NCI-H510A treated with DMSO at 0.1 percent for 48 hours (cell line): ENCODE measurements at regions not wholly inside any gene's neighbourhood (a gene's known extent, or its start where the extent isn't known, plus 50 kb on each side); places are given as distances from the start of the nearest gene placed in this dataset.
A peak's percentile ranks its signal among the peaks of the same experiment; 100 is the strongest.
"Not testable (repeated sequence)": the region's sequence is repeated elsewhere in the genome, so short reads cannot be mapped to it uniquely, and the experiment has no call there.

Experiments
- DNase-seq: peaks from one replicate; lab custom pipeline; 2025; lab: John Stamatoyannopoulos, UW

- no peak for DNase-seq
These were observed 162.4 kb downstream of the BRMS1L start for GRCh38 chr14:35988550-35988949.

- no peak for DNase-seq
These were observed 161.6 kb downstream of the BRMS1L start for GRCh38 chr14:35987731-35988130.

- no peak for DNase-seq
These were observed 160.1 kb downstream of the BRMS1L start for GRCh38 chr14:35986219-35986573.

- no peak for DNase-seq
These were observed 159.5 kb downstream of the BRMS1L start for GRCh38 chr14:35985474-35986218.

- no peak for DNase-seq
These were observed 153.4 kb downstream of the BRMS1L start for GRCh38 chr14:35979531-35979930.

GRCh38 chr14:35978561-35978960 lies 152.4 kb downstream of the BRMS1L start:
- no peak for DNase-seq

DNA sequence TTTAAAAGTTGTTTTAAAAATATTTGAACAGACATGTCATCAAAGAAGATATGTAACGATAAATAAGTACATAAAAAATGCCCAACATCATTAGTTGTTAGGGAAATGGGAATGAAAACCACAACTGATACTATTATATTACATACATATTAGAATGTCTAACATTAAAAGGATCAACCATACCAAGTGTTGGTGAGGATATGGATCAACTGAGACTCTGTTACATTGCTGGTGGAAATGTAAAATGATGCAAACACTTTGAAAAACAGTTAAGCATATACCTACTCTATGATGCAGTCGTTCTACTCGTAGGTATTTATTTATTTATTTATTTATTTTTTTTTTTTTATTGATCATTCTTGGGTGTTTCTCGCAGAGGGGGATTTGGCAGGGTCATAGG lies 149.7 kb downstream of the BRMS1L start:
- no peak for DNase-seq

DNA sequence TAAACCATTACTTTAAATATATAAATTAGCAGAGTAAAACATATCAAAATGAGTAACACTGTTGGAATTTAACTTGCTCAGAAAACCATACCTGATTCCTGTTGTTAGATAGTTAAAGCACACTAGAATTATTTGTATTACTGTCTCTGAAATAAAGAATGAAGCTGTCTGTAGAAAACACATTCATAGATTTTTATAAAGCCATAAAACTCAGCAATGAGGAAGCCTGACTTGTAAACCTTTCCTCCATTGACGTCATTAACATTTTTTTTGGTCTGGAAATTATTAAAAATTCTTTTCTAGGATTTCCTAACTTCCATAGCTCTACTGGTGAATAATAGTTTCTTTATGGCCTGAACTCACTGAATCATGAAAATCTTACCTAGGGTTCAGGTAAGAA lies 147.6 kb downstream of the BRMS1L start:
- no peak for DNase-seq

DNA sequence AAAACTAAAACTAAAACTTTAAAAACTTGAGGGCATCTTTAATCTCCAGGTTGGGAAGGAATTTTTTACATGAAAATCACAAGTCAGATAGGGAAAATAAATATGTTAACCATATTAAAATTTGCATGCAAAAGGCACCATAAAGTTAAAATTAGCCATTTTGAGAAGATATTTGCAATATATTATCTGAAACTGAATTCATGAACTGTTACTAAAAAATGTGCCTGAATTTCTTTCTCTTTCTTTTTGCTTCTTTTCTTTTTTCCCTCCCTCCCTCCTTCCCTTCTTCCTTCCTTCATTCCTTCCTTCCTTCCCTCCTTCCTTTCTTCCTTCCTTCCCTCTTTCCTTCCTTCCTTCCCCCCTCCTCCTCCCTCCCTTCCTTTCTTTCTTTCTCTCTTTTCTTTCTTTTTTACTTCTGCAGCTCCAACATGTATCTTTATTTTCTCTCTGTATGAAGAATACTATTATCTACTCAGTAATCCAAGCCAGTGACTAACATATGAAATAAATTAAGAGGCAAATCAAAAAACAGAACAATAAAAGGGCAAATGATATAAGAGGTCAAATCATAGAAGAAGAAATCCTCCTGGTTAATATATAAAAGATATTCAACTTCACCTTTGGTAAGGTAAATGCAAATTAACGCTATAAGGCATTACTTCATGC lies 146.0 kb downstream of the BRMS1L start:
- no peak for DNase-seq

GRCh38 chr14:35969310-35969709 lies 143.2 kb downstream of the BRMS1L start:
- DNase-seq, result no peak

DNA sequence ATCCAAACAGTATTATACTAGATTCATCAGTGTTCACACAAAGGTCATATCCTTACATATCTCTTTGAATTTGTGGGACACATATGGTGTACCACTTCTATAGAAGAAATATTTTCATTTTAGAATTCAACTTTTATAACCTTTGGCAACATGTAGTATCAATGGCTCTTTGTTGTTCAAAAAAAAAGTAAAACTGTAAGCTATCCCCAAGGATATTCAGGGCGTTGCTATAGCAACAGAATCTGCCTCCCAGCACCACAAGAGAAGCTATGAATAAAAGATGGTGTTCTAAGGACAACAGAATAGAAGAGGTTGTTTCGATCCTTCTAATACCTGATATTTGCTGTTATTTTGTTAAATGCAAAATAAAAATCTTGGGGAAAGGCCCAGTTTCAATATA lies 139.3 kb downstream of the BRMS1L start:
- no peak for DNase-seq

GRCh38 chr14:35964697-35965286 lies 138.7 kb downstream of the BRMS1L start:
- DNase-seq, result no peak

DNA sequence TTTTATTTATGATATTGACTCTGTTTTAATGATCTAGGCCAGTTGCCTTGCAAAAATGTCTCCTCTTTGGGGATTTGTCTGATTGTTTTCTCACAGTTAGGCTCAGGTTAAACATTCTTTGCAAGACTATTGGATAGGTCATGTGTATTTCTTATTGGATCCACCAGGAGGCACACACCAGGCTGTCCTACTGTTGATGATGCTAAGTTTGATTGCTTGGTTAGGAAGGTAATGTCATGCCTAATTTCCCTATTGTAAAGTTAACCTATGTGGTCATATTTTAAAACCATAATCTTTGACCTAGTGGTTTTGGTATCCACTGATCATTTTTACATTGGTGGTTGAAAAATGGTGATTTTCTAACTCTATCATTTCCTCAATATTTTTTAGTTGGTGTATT lies 137.1 kb downstream of the BRMS1L start:
- DNase-seq, result no peak

DNA sequence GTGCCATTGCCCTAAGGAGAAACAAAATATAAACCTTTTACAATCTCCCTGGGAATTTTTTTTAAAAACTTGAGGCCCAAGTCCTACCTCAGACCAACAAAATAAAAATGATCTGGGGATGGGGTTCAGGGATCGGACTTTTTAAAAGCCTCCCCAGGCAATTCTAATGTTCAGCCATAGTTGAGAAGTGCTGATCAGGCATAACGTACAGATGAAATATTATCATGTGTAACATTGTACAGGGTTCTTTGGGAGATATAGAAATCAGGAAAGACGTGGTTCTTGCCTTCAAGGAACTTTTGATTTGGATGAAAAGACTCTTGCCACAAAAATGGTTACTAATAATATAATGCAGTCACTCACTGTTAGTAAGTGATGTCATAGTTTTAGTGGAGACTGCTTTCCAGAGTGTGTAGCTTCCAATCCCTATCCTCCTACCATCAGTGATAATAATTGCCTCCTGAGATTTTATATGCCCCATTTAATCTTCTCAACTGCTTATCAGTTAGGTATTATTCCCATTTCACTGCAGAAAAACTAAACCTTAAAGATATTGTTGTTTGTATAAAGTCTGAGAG lies 135.6 kb downstream of the BRMS1L start:
- DNase-seq, result no peak

GRCh38 chr14:35959835-35960234 lies 133.7 kb downstream of the BRMS1L start:
- DNase-seq, result no peak

GRCh38 chr14:35958499-35958898 lies 132.4 kb downstream of the BRMS1L start:
- no peak for DNase-seq

DNA sequence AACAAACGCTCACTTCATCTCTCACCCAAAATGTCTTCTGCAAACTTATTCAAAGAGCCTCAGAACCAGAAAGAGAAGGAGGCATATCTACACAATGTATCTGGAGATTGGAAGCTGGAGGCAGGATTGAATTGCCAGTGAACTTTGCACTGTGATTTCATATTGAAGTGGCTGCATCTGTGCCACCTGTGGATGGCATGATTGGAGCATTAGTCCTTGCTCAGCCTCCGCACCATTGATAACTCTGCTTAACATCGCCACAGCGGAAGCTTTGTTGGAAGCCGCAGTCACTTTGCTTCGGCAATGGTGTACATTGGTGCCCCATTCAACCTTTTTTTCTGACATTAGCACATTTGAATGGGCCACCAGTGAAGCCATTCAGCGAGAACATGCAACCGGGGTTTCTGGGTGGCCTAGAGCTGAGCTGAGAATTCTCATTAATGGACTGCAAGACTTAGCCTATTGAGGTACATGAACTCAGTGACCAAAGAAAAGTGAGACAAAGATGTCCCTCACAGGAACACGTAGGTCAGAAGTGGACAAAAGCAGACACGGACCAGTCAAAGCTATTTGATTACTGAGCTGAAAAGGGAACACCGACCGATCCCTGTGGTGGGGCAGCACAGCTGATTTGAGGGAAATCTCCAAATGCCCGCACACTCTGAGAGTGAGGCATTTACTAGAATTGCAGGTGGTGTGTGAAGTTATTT lies 130.4 kb downstream of the BRMS1L start:
- no peak for DNase-seq

GRCh38 chr14:35952584-35952983 lies 126.4 kb downstream of the BRMS1L start:
- DNase-seq, result no peak

- peak; percentile 68 for DNase-seq
These were observed 123.9 kb downstream of the BRMS1L start for GRCh38 chr14:35949920-35950513.

- DNase-seq, result not testable (repeated sequence)
These were observed 121.8 kb downstream of the BRMS1L start for GRCh38 chr14:35947983-35948382.

DNA sequence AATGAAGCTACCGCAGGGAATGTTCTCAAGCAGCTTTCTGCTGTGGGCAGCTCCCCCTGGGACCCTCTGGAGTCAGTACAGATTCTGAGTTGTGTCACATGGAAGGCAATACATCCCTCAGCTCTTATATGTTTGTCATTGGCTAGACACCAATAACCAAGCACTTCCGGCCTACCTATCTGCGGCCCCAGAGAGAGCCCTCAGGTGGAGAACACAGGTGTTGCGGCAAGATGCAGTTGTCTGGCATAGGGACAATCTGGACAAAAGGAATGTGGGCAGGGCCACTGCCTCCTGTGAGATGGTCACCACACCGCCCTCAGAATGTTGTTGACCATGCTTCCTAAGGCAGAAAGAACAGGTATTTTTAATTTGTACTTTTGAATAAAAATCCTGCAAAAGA lies 118.7 kb downstream of the BRMS1L start:
- DNase-seq, result peak; percentile 14

- no peak for DNase-seq
These were observed 114.2 kb downstream of the BRMS1L start for GRCh38 chr14:35940291-35940690.
